NCI-H1092 treated with DMSO at 0.1 percent for 48 hours (cell line): ENCODE measurements at regions not wholly inside any gene's neighbourhood (a gene's known extent, or its start where the extent isn't known, plus 50 kb on each side); places are given as distances from the start of the nearest gene placed in this dataset.
"Not testable (repeated sequence)": the region's sequence is repeated elsewhere in the genome, so short reads cannot be mapped to it uniquely, and the experiment has no call there.

Experiments used
- DNase-seq: peaks from one replicate; lab custom pipeline; 2025; lab: John Stamatoyannopoulos, UW

GRCh38 chr21:16116798-16117197 lies 387.0 kb downstream of the USP25 start:
- DNase-seq: no peak

- DNase-seq: no peak
Measured at GRCh38 chr21:16117331-16117730, 387.5 kb downstream of the USP25 start.

DNA sequence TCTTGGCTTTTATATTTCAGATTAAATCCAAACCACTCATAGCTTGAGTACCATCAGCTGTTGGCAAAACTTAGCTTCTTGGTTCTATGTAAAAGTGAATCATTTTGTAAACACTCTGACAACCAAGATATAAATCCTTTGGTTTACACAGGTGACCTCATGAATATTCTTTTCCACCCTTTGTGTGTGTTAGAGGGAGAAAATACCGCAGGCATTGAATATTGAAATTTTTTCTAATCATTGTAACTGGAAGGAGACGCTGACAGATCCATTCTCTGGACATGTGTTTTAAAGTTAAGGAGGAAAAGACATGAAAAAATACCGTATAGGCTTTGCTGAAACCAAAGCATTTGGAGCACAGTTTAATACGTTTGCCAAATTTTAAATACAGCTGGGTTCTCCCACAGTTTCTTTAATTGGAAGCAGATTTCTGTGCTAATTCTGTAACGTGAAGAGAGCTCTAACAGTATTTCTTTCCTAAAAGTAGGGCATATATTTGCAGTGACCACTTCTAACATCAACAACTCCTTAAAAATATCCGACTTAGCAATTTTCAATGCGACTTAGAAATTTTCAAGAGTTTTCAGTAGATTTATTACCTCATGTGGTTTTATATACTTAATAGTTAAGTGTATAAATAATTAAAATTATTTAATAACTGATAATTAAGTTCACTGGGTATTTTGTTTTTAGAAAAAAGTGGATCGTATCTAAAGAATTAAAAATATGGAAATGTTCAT lies 388.2 kb downstream of the USP25 start:
- no peak for DNase-seq

DNA sequence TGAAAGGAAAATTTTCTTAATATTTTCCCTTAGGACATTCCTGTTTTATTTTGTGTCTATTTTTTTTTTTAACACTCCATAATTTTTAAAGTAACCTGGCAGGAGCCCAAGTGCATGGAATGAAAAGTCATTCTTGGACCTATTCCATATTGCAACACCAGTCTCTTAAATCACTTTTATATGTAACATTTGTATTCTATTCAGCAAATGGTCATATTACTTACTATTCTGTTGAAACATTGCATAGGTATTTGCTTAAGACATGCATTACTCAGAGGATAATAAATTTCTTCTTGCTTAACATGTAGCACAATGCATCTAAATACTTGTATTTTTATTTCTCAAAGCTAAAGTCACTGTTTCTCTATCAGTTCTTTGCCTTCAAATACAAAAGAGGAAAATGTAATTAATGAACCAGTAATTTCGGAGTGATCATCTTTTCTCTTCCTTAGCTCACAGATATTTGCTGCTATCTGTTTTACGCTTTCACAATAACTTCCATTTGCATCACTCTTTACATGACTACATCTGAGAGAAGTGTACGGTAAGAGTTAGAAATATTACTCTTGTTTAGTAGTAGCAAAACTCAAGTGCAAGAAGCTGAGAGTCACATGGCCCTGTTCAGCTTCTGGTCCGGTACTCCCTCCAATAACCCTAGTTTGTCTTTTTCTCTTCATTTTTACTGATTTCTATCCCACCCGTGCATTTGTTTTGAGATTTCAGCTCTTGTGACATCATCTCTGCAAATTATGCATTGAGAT lies 394.8 kb downstream of the USP25 start:
- DNase-seq: no peak

DNA sequence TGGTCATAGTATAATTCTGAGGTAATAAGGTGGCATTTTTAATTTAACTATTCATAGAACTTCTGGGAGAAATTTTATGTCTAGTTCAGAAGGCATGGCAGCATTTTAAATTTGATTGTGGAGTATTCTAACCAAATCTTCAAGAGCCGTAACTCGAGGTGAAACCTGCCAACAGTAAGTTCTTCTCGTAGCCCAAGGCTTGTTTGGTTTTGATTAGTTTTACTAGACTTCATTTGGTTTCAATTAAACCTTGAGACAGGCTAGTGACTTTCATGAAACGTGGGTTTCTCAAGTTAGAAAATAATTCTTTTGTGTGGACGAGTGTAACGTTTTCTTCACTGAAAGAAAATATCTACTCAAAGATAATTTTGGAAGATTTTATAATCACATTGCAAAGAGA lies 395.5 kb downstream of the USP25 start:
- DNase-seq: no peak

- not testable (repeated sequence) for DNase-seq
Measured at GRCh38 chr21:16132453-16132852, 402.7 kb downstream of the USP25 start.

DNA sequence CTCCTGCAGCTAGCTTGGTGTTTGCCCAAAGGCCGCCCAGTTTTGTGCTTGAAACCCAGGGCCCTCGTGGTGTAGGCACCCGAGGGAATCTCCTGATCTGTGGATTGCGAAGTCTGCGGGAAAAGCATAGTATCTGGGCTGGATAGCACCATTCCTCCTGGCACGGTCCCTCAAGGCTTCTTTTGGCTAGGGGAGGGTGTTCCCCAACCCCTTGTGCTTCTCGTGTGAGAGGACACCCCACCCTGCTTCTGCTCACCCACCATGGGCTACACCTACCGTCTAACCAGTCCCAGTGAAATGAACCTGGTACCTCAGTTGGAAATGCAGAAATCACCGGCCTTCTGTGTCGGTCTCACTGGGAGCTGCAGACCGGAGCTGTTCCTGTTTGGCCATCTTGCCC lies 403.5 kb downstream of the USP25 start:
- no peak for DNase-seq

GRCh38 chr21:16134134-16134533 lies 404.4 kb downstream of the USP25 start:
- DNase-seq: no peak

DNA sequence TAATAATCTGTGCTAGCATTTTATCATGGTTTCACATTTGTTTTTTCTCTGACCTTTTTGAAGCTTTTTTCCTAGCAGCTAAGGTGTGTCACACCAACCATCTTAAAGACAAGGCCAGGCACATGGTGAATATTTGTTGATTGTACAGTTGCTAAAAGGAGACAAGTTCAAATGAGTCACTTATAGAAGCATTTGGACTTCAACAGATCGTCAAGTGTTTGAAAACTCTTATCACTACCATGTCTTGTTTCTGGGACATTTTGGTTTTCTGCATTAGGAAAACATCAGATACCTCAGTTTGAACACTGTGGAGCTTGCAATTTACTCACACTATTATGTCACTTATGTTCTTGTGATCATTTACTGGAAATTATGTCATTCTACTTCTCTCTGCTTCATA lies 407.3 kb downstream of the USP25 start:
- DNase-seq: no peak

GRCh38 chr21:16145052-16145451 lies 415.3 kb downstream of the USP25 start:
- DNase-seq: no peak

GRCh38 chr21:16145479-16145878 lies 415.7 kb downstream of the USP25 start:
- no peak for DNase-seq

DNA sequence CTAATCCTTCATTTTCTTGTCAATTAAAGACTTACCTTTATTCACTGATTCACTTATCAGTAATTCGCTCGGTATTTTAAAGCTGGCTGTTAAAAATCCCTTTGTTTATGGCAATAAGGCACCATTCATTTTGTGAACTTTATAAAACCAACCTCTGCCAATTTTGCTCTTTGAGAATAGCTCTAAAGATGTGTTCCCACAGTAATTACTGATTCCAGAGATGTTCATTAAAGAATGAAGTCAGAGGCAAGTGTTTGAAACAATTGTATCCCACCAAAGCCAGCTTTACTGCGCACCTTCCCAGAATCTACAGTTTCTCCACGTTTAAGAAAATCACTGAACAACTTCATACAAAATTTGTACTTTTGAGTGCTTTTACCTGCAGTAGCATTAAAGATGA lies 424.5 kb downstream of the USP25 start:
- no peak for DNase-seq

DNA sequence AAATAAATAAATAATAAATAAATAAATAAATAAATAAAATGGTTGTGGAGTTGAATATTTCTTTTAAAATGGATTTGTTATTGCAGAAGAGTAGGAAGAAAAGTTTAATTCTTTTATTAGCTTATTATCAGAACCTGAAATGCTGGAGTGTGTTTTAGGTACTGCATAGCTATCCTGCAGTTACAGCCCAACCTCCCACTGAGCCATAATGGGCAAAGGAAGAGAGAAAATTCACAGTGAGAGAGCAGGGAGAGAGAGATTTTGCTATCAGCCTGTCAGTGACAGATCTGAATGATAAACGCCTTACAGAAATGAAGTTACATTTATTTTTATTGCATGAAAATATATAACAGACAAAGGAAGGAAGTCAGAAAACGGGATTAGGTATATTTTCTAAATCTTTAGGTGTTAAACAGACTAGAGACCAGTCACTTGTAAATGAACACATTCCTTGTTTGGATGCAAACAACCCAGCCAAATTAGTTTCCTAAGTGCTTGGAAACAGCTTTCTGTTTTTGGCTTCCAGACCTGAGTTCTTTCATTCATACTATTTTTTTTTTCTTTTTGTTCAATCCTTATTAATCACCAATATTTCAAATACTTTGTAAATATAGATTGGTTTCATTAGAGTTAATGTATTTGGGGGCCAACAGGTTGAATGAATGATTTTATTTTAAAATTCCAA lies 425.3 kb downstream of the USP25 start:
- DNase-seq: no peak

GRCh38 chr21:16156841-16157489 lies 427.2 kb downstream of the USP25 start:
- no peak for DNase-seq

GRCh38 chr21:16159213-16159970 lies 429.6 kb downstream of the USP25 start:
- DNase-seq: no peak

DNA sequence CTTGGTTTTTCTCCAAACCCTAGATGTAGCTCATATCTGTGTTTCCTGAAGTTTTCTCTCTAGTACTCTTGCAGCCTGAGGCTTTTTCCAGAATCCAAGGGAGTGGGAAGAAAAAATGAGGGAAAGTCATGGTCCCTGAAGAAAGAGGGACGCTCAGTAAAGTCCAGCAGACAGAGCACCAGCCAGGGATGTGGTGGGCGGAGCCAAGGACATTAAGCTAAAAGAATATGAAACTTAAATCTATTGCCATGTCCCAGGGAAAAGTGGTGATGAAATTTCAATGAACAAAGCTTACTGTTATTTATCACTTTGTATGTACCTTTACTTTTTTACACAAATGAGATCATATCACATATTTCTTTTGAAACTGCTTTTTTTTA lies 430.2 kb downstream of the USP25 start:
- no peak for DNase-seq

- no peak for DNase-seq
Measured at GRCh38 chr21:16162953-16163352, 433.2 kb downstream of the USP25 start.

GRCh38 chr21:16169102-16169511 lies 439.3 kb downstream of the USP25 start:
- no peak for DNase-seq

DNA sequence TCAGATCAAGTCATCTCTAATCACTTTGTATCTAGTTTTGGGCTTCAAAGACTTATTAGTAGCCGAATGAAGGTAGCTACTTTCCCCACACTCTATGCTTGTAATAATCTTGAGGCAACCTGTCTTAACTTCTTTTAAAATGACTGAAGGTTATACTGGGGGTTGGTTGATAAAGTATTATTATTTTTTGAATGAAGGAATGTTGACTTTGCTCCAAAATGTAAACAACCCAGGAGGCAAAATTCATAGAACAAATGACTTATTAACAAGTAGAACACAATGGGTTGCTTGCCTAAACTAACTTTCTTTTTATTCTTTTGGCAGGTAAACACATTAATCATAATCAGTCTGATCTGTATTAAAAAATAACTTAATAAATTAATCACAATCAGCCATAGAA lies 440.0 kb downstream of the USP25 start:
- DNase-seq: no peak

DNA sequence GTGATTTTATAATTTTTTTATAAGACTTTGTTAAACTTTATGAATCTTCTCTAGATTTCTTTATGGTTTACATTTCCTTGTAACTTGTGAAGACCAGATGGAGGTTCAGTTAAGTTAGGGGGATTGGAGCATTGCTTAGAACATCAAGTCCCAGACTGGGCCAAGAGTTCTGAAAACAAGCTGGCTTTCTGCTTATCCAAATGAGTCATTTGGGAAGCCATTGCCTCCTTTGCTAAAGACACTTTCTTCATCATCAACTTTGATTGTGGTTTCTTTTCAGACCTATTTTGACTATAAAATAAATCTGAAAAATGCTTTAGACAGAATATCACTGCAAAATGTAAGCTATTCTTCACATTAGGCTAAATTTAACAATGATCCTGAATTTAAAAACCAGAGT lies 446.8 kb downstream of the USP25 start:
- no peak for DNase-seq

- DNase-seq: no peak
Measured at GRCh38 chr21:16177532-16177931, 447.8 kb downstream of the USP25 start.

- no peak for DNase-seq
Measured at GRCh38 chr21:16179773-16180172, 450.0 kb downstream of the USP25 start.
